Liver (tissue), 3 donors: ENCODE measurements at regions not wholly inside any gene's neighbourhood (a gene's known extent, or its start where the extent isn't known, plus 50 kb on each side); places are given as distances from the start of the nearest gene placed in this dataset.

ENCODE experiments used
- FOXA2 ChIP-seq: IDR thresholded peaks from 2 replicates; pipeline ENCODE4 v1.6.1; 2016; ENCODE audit warnings: antibody characterized with exemption
- JUND ChIP-seq, 2 donors: IDR thresholded peaks; 2 replicates each; pipeline ENCODE4 v1.6.1; 2016; ENCODE audit warnings: antibody characterized with exemption in 2 of 2
- SP1 ChIP-seq: IDR thresholded peaks from 2 replicates; pipeline ENCODE4 v1.6.1; 2018; ENCODE audit warnings: antibody characterized with exemption, mild to moderate bottlenecking
- TAF1 ChIP-seq: conservative IDR thresholded peaks from 2 replicates; pipeline ENCODE4 v1.6.1; 2016; ENCODE audit warnings: antibody characterized with exemption, mild to moderate bottlenecking
- YY1 ChIP-seq: IDR thresholded peaks from 2 replicates; pipeline ENCODE4 v1.6.1; 2016; ENCODE audit warnings: antibody characterized with exemption, mild to moderate bottlenecking
- TF ChIP-seq, protein P1 (sequence below): fragments of 150-350 bp; IDR thresholded peaks from 2 replicates; pipeline ENCODE4 v1.5.1; 2017; ENCODE audit warnings: improper control_type of control experiment, low read depth, low read length; ENCODE audit not compliant: missing input control
- TF ChIP-seq, protein P2 (sequence below): IDR thresholded peaks from 2 replicates; pipeline ENCODE4 v1.6.1; 2016; ENCODE audit warnings: antibody characterized with exemption
- donor health status: healthy.
- donor health status: healthy.

DNA sequence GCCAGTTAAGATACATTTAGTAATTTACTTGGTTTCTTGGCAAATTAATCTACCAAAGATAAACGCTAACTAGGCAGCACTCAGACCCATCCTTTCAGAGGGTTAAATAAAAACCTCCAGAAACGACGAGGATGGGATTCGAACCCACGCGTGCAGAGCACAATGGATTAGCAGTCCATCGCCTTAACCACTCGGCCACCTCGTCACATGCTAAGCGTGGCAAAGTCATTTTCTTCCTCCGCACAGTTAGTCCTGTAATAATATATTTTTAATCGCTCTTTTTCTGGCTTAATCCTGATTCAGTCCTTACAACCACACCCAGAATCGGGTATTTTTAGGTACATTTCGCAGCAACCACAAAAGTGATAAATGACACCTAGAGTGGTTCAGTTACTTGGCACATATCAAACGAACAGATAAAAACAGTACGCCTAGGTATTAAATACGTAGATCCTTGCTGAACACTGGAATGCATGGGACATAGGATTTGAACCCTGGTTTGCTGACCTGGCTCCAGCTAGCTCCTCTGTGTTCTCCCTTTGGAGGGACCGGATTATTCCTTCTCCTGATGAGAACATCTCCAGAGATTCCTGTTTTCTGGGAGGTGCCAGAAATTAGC lies 71.6 kb downstream of the GPX5 start:
- TF ChIP-seq, protein P1, sequence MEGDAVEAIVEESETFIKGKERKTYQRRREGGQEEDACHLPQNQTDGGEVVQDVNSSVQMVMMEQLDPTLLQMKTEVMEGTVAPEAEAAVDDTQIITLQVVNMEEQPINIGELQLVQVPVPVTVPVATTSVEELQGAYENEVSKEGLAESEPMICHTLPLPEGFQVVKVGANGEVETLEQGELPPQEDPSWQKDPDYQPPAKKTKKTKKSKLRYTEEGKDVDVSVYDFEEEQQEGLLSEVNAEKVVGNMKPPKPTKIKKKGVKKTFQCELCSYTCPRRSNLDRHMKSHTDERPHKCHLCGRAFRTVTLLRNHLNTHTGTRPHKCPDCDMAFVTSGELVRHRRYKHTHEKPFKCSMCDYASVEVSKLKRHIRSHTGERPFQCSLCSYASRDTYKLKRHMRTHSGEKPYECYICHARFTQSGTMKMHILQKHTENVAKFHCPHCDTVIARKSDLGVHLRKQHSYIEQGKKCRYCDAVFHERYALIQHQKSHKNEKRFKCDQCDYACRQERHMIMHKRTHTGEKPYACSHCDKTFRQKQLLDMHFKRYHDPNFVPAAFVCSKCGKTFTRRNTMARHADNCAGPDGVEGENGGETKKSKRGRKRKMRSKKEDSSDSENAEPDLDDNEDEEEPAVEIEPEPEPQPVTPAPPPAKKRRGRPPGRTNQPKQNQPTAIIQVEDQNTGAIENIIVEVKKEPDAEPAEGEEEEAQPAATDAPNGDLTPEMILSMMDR: no peak
- no peak for TF ChIP-seq TAF1
- TF ChIP-seq JUND (IDR thresholded peaks at IDR 0.05): no peak
- TF ChIP-seq, protein P2, sequence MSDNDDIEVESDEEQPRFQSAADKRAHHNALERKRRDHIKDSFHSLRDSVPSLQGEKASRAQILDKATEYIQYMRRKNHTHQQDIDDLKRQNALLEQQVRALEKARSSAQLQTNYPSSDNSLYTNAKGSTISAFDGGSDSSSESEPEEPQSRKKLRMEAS: no peak
- no peak for TF ChIP-seq SP1
- TF ChIP-seq YY1: no peak
- no peak for TF ChIP-seq FOXA2
